ENCODE measurements at regions not wholly inside any gene's neighbourhood (a gene's known extent, or its start where the extent isn't known, plus 50 kb on each side); places are given as distances from the start of the nearest gene placed in this dataset.
"Not testable (repeated sequence)": the region's sequence is repeated elsewhere in the genome, so short reads cannot be mapped to it uniquely, and the experiment has no call there.

DNA sequence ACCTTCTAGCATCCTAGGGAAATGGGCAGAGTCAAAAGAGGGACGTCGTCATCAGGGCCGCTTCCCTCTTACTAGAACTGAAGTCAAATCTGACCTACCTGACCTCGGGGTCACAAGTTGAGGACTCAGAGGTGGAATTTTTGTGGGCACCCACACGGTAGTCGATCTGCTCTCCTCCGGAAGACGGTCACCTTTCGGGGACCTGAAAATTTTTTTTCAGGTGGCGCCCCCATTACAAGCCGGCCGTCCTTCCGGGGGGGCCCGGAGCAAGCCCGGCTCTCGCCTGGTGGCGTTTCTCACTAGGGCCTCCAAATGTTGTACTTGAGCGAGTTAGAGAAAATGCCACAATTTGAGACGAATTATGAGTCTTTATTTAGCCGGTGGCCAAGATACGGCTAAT, 157.5 kb upstream of the FRG2C start:
- Histone ChIP-seq H2AFZ (ENCODE audit: insufficient read depth, low read depth, low read length, poor library complexity, severe bottlenecking) (no peak overlapping the region), H3K4me3 (ENCODE audit: control extremely low read depth in 1 of 5, extremely low read depth in 1 of 5, insufficient read depth in 1 of 5, low read depth in 2 of 5, low read length in 4 of 5) (no peak overlapping the region), H4K20me1 (ENCODE audit: control insufficient read depth, insufficient read depth, low read length, poor library complexity, severe bottlenecking) (no peaks in the 10 kb centered on the region), H3K9me3 (ENCODE audit: control extremely low read depth in 1 of 3, control insufficient read depth in 2 of 3, insufficient read depth in 1 of 3, low read length in 2 of 3) (peaks cover 0 to 15% (median 7%) of the 10 kb centered on the region in 3 donors), H3K79me2 (ENCODE audit: control insufficient read depth, insufficient read depth, low read length) (no peaks in the 10 kb centered on the region), H3K36me3 (replicated peaks in 1 of 2; ENCODE audit: control extremely low read depth in 1 of 2, control insufficient read depth in 1 of 2, extremely low read depth in 1 of 2, insufficient read depth in 2 of 2, low read length in 1 of 2) (no peaks in the 10 kb centered on the region), H3K4me1 (ENCODE audit: control insufficient read depth in 2 of 2, insufficient read depth in 2 of 2, low read length in 2 of 2) (no peaks in the 10 kb centered on the region), H3K27me3 (replicated peaks in 1 of 4; ENCODE audit: control extremely low read depth in 1 of 4, control insufficient read depth in 3 of 4, insufficient read depth in 4 of 4, low read length in 3 of 4) (no peaks in the 10 kb centered on the region), H3K9ac (ENCODE audit: low read length) (no peak overlapping the region), H3K4me2 (replicated peaks; ENCODE audit: low read depth, low read length, poor library complexity, severe bottlenecking) (no peak overlapping the region), H3K27ac (ENCODE audit: low read length in 2 of 2) (no peak overlapping the region)
- no peak for ATAC-seq (ENCODE audit: low read depth)
- no peak for TF ChIP-seq EZH2 (IDR thresholded peaks at IDR 0.05; ENCODE audit: borderline replicate concordance, insufficient read depth, low read depth, low read length, poor library complexity, severe bottlenecking)
- TF ChIP-seq, protein P1, sequence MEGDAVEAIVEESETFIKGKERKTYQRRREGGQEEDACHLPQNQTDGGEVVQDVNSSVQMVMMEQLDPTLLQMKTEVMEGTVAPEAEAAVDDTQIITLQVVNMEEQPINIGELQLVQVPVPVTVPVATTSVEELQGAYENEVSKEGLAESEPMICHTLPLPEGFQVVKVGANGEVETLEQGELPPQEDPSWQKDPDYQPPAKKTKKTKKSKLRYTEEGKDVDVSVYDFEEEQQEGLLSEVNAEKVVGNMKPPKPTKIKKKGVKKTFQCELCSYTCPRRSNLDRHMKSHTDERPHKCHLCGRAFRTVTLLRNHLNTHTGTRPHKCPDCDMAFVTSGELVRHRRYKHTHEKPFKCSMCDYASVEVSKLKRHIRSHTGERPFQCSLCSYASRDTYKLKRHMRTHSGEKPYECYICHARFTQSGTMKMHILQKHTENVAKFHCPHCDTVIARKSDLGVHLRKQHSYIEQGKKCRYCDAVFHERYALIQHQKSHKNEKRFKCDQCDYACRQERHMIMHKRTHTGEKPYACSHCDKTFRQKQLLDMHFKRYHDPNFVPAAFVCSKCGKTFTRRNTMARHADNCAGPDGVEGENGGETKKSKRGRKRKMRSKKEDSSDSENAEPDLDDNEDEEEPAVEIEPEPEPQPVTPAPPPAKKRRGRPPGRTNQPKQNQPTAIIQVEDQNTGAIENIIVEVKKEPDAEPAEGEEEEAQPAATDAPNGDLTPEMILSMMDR (IDR thresholded peaks at IDR 0.05): no peak
- ChIA-PET POLR2A (no interaction called here), CTCF (no interaction called here)
- H3K27me3 Mint-ChIP-seq: no peaks in the 10 kb centered on the region
- no peaks in the 10 kb centered on the region for H3K4me1 Mint-ChIP-seq
- intact Hi-C loops (cut with micrococcal nuclease): no loop called here
- no peak for DNase-seq
- WGBS (ENCODE audit: insufficient coverage): 93% methylated on average over 19 of the region's 21 CpGs
- H3K4me3 Mint-ChIP-seq: no peak overlapping the region
- H3K9me3 Mint-ChIP-seq (ENCODE audit: insufficient read depth): peaks cover 17% of the 10 kb centered on the region
- H3K27ac Mint-ChIP-seq: no peak overlapping the region

DNA sequence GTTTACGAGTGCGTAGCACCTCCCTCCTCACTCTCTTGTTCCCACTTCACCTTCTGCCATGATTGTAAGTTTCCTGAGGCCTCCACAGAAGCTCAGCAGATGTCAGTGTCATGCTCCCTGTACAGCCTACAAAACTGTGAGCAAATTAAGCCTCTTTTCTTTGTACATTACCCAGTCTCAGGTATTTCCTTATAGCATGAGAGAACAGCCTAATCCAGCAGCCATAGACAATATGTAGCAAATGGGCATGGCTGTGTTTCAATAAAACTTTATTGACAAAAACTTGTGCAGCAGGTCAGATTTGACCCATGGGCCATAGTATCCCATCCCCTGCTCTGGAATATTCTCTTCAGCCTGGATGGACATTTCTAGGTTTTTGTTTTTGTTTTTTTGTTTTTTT, 156.2 kb upstream of the FRG2C start:
- not testable (repeated sequence) for H3K27me3 Mint-ChIP-seq

DNA sequence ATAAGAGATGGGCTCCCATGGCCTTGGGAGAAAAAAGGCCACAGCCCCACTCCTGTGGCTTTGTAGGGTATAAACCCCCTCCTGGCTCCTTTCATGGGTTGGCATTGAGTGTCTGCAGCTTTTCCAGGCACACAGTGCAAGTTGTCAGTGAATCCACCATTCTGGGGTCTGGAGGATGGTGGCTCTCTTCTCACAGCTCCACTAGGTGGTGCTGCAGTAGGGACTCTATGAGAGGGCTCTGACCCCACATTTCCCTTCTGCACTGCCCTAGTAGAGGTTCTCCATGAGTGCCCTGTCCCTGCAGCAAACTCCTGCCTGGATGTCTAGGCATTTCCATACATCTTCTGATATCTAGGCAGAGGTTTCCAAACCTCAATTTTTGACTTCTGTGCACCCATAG, 136.5 kb upstream of the FRG2C start:
- H3K4me1 Mint-ChIP-seq; H3K79me2 ChIP-seq (ENCODE audit: control insufficient read depth, insufficient read depth, low read length); CTCF ChIA-PET; H3K9me3 ChIP-seq (ENCODE audit: control extremely low read depth in 1 of 3, control insufficient read depth in 2 of 3, insufficient read depth in 1 of 3, low read length in 2 of 3); H3K9ac ChIP-seq (ENCODE audit: low read length); intact Hi-C loops (cut with micrococcal nuclease); H3K4me3 ChIP-seq (ENCODE audit: control extremely low read depth in 1 of 5, extremely low read depth in 1 of 5, insufficient read depth in 1 of 5, low read depth in 2 of 5, low read length in 4 of 5); DNase-seq; POLR2A ChIA-PET; H3K4me2 ChIP-seq (replicated peaks; ENCODE audit: low read depth, low read length, poor library complexity, severe bottlenecking); H3K36me3 ChIP-seq (replicated peaks in 1 of 2; ENCODE audit: control extremely low read depth in 1 of 2, control insufficient read depth in 1 of 2, extremely low read depth in 1 of 2, insufficient read depth in 2 of 2, low read length in 1 of 2); H2AFZ ChIP-seq (ENCODE audit: insufficient read depth, low read depth, low read length, poor library complexity, severe bottlenecking); ATAC-seq (ENCODE audit: low read depth); H3K4me3 Mint-ChIP-seq; H3K27me3 ChIP-seq (replicated peaks in 1 of 4; ENCODE audit: control extremely low read depth in 1 of 4, control insufficient read depth in 3 of 4, insufficient read depth in 4 of 4, low read length in 3 of 4); H3K27ac Mint-ChIP-seq; H3K4me1 ChIP-seq (ENCODE audit: control insufficient read depth in 2 of 2, insufficient read depth in 2 of 2, low read length in 2 of 2); H3K27ac ChIP-seq (ENCODE audit: low read length in 2 of 2); H3K27me3 Mint-ChIP-seq; H4K20me1 ChIP-seq (ENCODE audit: control insufficient read depth, insufficient read depth, low read length, poor library complexity, severe bottlenecking): not testable (repeated sequence)
- H3K9me3 Mint-ChIP-seq (ENCODE audit: insufficient read depth): peaks cover 14% of the 10 kb centered on the region

More for the DNA sequence above, 156.2 kb upstream of the FRG2C start:
- H3K27me3 ChIP-seq (replicated peaks in 1 of 4; ENCODE audit: control extremely low read depth in 1 of 4, control insufficient read depth in 3 of 4, insufficient read depth in 4 of 4, low read length in 3 of 4); H3K4me3 Mint-ChIP-seq; ATAC-seq (ENCODE audit: low read depth); H3K4me1 ChIP-seq (ENCODE audit: control insufficient read depth in 2 of 2, insufficient read depth in 2 of 2, low read length in 2 of 2); H3K4me3 ChIP-seq (ENCODE audit: control extremely low read depth in 1 of 5, extremely low read depth in 1 of 5, insufficient read depth in 1 of 5, low read depth in 2 of 5, low read length in 4 of 5); H3K9ac ChIP-seq (ENCODE audit: low read length); H3K27ac ChIP-seq (ENCODE audit: low read length in 2 of 2); H3K4me2 ChIP-seq (replicated peaks; ENCODE audit: low read depth, low read length, poor library complexity, severe bottlenecking); DNase-seq; H2AFZ ChIP-seq (ENCODE audit: insufficient read depth, low read depth, low read length, poor library complexity, severe bottlenecking); CTCF ChIA-PET; H3K36me3 ChIP-seq (replicated peaks in 1 of 2; ENCODE audit: control extremely low read depth in 1 of 2, control insufficient read depth in 1 of 2, extremely low read depth in 1 of 2, insufficient read depth in 2 of 2, low read length in 1 of 2); H3K79me2 ChIP-seq (ENCODE audit: control insufficient read depth, insufficient read depth, low read length); H3K27ac Mint-ChIP-seq; POLR2A ChIA-PET; intact Hi-C loops (cut with micrococcal nuclease); H4K20me1 ChIP-seq (ENCODE audit: control insufficient read depth, insufficient read depth, low read length, poor library complexity, severe bottlenecking); H3K4me1 Mint-ChIP-seq: not testable (repeated sequence)
- H3K9me3 ChIP-seq (ENCODE audit: control extremely low read depth in 1 of 3, control insufficient read depth in 2 of 3, insufficient read depth in 1 of 3, low read length in 2 of 3): peaks cover 0 to 21% (median 8%) of the 10 kb centered on the region in 3 donors
- WGBS (ENCODE audit: insufficient coverage): 100% methylated on average over 2 of the region's 2 CpGs
- H3K9me3 Mint-ChIP-seq (ENCODE audit: insufficient read depth): peaks cover 18% of the 10 kb centered on the region
